SH-SY5Y (cell line): ENCODE measurements at regions not wholly inside any gene's neighbourhood (a gene's known extent, or its start where the extent isn't known, plus 50 kb on each side); places are given as distances from the start of the nearest gene placed in this dataset.

Source experiments
- GATA2 ChIP-seq: IDR thresholded peaks from 2 replicates; pipeline ENCODE4 v1.6.1; 2011; ENCODE audit warnings: mild to moderate bottlenecking, low read depth, low read length
- GATA3 ChIP-seq: IDR thresholded peaks from 2 replicates; pipeline ENCODE4 v1.6.1; 2011; ENCODE audit warnings: low read depth, mild to moderate bottlenecking, low read length, moderate library complexity

- TF ChIP-seq GATA2 (no peak), GATA3 (no peak)
Observed at GRCh38 chr15:29615791-29616190, 206.5 kb downstream of the TJP1 start.
